Erythroblast (primary cell): ENCODE measurements at regions not wholly inside any gene's neighbourhood (a gene's known extent, or its start where the extent isn't known, plus 50 kb on each side); places are given as distances from the start of the nearest gene placed in this dataset.

ENCODE experiments used
- DNase-seq, 2 experiments: peaks; one replicate each; lab custom pipeline; 2025; lab: John Stamatoyannopoulos, UW
- GATA1 ChIP-seq: IDR thresholded peaks from 2 replicates; pipeline ENCODE4 v1.6.1; 2011; ENCODE audit warnings: low read depth, mild to moderate bottlenecking, control low read depth, low read length, moderate library complexity
- POLR2A ChIP-seq: IDR thresholded peaks from 2 replicates; pipeline ENCODE4 v1.6.1; 2011; ENCODE audit warnings: mild to moderate bottlenecking, low read length

DNA sequence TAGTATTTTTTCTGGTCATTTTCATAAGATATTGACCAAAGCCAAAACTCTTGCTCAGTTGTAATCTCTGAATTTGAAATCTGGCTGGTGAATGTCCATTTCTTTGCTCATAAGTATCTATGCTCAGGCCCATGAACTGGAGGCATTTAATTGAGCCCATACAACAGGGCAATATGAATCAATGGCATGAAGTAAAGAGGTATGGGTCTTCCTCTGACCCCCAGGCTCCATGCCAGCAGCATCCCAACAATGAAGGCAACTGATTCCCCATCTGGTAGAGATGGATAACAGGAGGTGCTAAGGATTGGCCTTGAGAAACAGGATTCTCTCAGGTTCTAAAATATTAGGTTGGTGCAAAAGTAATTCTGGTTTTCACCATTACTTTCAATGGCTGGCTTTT, 330.8 kb downstream of the LIG4 start:
- no peak for DNase-seq
- TF ChIP-seq POLR2A (no peak), GATA1 (no peak)

DNA sequence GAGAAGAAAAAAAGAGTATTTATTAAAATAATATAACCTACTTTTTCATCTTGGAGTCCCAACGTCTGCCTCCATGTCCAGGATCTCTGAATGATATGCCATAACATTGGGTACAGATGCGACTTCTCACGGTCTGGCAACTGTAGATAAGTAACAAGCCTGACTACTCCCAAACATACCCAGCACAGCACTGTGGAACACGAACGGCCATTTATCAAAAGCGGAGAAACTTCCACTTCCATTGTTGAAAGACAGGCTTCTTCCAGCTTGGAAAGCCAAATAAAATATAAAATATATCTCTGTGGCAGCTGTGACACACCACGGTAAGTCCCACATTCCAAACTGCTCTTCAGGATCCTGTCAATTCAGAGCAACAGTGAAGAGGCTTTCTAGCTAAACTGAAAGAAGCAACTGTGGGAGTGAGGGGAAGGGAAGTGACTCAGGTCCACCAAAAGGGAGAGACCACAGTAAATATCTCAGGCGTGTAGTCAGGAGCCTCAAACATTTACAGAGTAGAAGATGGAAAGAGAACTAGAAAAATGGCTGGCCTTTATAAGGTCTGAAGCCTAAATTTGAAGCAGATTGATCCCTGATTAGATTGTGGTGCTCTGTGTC, 331.7 kb downstream of the LIG4 start:
- TF ChIP-seq POLR2A (no peak), GATA1 (no peak)
- DNase-seq, result no peak

DNA sequence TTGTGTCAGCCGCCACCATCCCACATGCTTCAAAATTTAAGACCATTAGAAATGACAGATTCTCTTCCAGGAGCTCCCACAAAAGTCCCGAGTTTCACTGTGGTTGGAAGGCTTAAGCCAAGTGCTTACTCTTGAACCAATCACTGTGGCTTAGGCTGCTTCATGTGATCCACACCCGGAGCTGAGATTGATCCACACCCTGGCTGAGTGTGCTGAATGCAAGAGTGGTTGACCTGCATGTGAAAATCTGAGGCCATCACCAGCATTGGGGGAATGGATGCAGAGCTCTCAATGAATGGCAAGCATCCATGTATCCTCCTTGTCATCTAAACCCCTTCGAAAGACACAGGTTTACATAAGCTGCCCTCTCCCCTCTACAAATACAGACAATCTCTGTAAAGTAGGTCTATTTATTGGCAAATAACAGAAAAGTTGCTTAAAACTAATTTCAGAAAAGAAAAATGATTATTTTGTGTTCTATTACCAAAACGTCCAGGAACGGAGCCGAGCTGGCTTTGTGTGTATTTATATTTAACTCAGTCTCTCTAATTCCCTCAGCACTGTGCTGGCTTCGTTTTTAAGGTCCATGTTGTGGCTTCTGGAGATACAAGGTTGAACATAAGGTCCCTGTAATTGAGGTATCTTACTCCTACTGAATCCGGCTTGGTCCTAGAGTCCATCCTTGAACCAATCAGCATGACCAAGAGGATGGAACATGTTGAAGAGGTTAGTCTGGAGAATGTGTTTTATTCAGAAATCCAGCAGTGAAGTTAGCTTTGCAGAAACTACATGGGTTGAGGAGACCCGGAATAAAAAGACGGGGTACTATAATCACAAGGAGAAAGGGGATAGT, 332.4 kb downstream of the LIG4 start:
- DNase-seq, result no peak
- TF ChIP-seq POLR2A (no peak), GATA1 (no peak)

DNA sequence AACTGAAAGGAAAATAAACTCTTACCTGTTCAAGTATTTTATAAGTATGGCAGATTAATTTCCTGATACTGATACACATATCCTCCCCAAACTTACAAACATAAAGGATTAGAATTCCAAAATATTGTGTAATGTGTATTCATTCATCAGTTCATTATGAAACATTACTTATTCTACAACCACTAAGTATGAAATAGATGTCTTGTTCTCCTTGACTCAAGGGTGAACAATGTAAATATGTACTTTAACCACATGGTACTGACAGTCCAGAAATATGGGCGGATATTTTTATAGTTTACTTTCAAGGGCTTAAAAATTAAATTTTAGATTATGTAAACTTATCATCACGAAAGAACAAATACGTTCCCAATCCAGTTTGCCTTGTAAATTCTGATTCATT, 334.0 kb downstream of the LIG4 start:
- TF ChIP-seq POLR2A (no peak), GATA1 (no peak)
- DNase-seq, result no peak

DNA sequence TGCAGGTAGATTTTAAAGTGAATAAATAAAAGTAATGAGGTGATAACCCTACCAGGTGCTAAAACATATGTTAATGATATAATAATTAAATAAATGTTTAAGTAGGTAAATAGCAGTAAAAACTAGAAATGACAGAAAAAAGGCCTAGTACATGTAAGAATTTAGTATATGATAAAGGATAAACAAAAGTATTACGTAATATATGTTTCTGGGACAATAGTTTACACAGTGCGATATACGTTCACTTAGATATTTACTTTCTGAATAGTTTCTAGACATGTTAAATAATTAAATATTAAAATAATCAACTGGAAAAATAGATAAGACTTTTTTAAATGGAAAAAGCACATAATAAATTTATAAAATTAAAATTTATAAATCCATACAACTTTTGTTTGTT, 340.9 kb downstream of the LIG4 start:
- DNase-seq, result no peak
- TF ChIP-seq POLR2A (no peak), GATA1 (no peak)

DNA sequence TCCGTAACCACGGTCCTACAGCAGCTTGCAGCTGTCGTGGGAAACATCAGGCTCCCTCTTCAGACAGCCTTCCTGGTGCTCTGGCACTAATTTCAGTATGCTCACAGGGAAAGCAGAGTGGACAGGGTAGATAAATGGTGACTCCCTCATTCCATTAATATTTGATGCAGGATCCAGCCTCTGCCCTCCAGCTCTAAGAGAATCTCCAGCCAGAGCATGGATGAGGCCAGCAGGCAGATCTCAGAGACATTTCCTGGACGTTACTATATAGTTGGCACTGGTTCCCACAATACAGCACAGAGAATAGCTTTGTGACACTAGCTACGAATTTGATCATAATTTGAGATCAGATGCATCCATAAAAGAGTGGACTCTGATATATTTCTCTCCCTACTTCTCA, 341.4 kb downstream of the LIG4 start:
- no peak for DNase-seq
- TF ChIP-seq POLR2A, result no peak
- no peak for TF ChIP-seq GATA1

DNA sequence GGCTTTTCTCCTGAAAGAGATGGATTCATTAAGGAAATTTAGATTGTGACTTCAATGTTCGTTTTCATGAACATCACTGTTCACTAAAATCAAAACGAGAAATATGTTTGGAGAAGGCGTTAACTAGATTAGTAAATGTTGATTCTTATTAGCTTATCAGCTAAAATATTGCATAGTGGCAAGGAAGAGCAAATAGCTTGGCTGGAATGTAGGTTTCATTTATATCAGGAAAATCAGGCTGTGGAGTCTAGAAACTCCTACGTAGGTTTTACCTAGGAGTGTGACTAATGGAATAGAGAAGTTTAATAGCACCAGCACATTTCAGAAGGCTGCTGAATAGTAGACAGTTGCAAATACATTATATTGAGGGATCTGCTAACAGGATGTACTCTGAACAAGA, 344.9 kb downstream of the LIG4 start:
- no peak for TF ChIP-seq GATA1
- no peak for TF ChIP-seq POLR2A
- DNase-seq, result no peak

DNA sequence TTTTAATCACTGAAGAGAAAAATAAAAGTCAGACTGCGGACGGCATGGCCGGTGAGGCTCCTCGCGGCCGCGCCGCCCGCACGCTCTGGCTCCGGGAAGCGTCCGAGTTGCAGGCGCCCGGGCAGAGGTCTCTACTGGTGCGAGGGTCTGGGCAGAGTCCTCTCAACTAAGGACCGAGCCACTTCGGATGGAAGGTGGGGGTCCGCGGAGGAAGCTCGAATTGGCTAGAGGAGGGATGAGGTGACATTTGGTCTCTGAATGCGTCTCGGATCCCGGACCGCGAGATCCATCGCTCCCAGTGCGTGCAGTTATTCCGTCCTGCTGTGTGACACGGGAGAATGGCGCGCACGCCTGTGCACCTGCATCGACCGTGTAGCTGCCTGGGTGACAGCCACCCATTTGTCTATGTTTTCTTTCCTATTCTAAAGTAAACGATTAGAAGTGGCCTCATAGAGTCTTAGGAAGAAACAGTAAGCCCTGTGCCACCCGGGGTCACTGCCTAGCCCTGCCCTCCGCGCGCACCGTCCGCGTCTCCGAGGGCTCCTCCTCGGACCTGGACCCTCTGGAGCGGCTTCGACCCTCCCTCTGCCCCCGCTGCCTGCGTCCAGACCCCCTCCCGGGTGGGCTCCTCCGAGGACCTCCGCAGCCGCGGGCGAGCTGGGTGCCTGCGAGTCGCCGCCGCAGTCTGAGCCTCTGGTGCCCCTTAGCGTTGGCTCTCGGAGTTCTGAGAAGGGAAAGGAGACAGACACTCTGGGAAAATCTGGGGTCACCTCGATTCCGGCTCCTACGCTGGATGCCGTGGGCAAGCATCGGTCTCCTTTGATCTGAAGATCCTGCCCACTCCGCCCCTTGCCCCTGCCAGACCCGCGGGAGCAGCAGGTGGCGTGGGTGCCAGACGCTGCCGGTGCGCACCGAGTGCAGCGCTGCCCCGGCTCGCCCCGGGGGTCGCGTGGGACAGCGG, 347.4 kb downstream of the LIG4 start:
- DNase-seq, result no peak
- no peak for TF ChIP-seq POLR2A
- no peak for TF ChIP-seq GATA1

DNA sequence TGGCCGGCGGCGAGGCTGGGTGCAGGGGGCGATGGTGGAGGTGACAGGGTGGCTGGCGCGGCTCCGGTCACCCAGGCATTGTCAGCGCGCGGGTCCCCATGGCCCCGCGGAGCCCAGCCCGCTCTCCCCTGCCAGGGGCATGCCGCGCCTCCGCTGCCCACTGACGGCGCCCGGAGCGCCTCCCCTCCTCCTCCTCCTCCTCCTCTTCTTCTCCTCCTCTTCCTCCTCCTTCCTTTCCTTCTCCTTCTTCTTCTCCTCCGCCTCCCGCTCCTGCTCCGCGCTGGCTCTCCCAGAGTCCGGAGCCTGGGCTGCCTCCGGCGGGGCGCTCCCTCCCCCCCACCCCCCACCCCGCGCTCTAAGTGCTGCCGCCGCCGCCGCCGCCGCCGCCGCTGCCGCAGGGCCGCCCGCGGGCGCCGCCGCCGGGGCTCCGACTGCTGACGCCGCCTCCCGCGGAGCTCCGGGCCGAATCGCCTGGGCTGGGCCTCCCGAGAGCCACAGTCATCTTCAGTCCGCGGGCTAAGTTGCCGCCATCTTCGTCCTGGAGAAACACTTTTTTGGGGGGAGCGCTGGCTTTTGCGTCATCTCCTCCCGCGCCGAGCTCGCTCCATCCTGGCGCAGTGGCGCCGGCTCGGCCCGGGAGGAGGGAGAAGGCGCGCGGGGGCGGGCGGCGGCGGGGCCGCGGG, 348.3 kb downstream of the LIG4 start:
- no peak for DNase-seq
- TF ChIP-seq POLR2A (no peak), GATA1 (no peak)

DNA sequence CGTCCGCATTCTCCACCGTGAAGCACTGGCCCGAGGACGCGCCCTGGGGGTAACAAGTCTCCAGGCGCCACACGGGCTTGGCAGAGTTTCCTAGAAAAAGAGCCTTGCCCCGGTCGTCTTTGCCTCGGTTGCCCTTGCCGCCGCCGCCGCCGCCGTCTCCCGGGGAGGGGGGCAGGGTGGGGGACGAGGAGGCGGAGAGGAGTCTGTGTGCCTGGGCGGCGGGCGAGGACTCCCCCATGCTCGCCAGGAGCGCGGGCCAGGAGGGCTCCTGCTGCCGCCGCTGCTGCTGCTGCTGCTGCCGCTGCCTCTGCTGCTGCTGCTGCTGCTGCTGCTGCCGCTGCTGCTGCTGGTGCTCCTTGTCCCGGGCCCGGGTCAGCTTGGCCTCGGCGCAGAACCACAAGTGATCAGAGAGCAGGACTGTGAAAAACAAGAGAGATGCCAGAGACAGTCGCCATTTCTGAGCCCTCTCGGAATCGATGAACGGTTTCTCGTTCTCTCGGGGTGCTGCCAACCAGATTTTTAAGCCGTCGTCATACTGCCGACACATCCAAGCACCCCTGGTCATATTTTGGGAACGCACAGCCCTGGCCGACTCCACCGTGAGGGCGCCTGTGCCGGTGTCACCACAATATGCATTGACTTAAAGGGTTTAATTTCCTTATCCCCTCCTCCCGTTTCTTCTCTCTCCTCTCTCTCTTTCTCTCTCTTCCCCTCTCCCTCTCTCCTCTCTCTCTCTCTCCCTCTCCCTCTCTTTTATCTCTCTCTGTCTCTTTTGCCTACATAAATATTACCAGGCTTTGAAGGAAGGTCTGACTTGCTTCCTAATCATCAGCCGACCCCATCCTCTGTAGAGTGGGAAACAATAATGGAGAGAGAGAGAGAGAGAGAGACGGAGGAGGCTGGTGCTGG, 349.1 kb downstream of the LIG4 start:
- DNase-seq, result no peak
- TF ChIP-seq POLR2A (no peak), GATA1 (no peak)

DNA sequence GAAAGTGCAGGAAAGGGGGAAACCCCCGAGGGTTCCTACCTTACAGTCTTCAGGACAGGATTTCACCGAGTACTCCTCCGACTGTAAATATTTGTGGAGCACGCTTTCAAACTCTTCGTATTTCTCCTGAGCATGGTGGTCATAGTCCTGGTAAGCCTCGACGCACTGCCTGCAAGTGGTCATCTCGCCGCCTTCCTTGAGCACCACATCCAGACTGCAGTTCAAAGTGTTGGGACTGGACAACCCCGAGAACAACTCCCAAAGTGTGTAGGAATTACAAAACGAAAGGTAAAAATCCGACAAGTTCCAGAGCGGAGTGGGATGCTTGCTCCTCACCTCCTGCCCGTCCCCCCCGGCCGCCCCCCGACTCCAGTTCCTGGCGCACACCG, 349.7 kb downstream of the LIG4 start:
- TF ChIP-seq GATA1 (no peak), POLR2A (no peak)
- no peak for DNase-seq

DNA sequence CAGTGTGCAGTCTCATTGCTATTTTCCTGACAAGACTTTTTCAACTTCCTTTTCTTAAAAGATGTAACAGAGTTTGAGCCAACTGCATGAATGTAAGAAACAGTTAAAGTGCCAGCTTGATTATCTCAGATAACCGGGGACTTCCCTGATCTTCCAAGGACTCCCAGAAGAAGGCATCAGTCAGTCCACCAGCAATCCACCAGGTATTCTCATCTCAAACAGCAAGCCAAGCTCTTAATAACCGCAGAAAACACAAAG, 350.1 kb downstream of the LIG4 start:
- DNase-seq, result no peak
- no peak for TF ChIP-seq POLR2A
- TF ChIP-seq GATA1, result no peak
